ENCODE measurements at regions not wholly inside any gene's neighbourhood (a gene's known extent, or its start where the extent isn't known, plus 50 kb on each side); places are given as distances from the start of the nearest gene placed in this dataset.
A peak's percentile ranks its signal among the peaks of the same experiment; 100 is the strongest.

- Histone ChIP-seq H3K36me3 (ENCODE audit: control insufficient read depth, insufficient read depth, low read length) (no peaks in the 10 kb centered on the region), H3K27me3 (ENCODE audit: control insufficient read depth in 2 of 2, insufficient read depth in 2 of 2, low read length in 2 of 2) (no peaks in the 10 kb centered on the region), H3K27ac (ENCODE audit: extremely low read depth, low read depth, low read length) (no peak overlapping the region), H3K9me3 (replicated peaks; ENCODE audit: control insufficient read depth, insufficient read depth, low read depth, low read length) (no peaks in the 10 kb centered on the region), H3K79me2 (ENCODE audit: control insufficient read depth, insufficient read depth, low read length) (no peaks in the 10 kb centered on the region), H4K20me1 (replicated peaks; ENCODE audit: control insufficient read depth, insufficient read depth, low read length) (no peaks in the 10 kb centered on the region), H3K4me1 (replicated peaks in 1 of 2; ENCODE audit: control insufficient read depth in 2 of 2, insufficient read depth in 2 of 2, low read length in 2 of 2) (no peaks in the 10 kb centered on the region), H2AFZ (ENCODE audit: low read depth, low read length) (no peak overlapping the region), H3K4me3 (no peak overlapping the region), H3K9me1 (ENCODE audit: control insufficient read depth, insufficient read depth, low read length) (no peaks in the 10 kb centered on the region), H3K4me2 (ENCODE audit: insufficient read depth, low read length) (no peak overlapping the region), H3K9ac (ENCODE audit: insufficient read depth in 1 of 2, low read depth in 2 of 2, low read length in 2 of 2) (no peak overlapping the region)
- ATAC-seq (no peak), DNase-seq (ENCODE audit: extremely low read depth in 1 of 4, low spot score in 3 of 4) (no peak), FAIRE-seq (peak; percentile 15)
- WGBS (ENCODE audit: insufficient coverage, low coverage, missing lambda C conversion rate): 38% methylated on average over 5 of the region's 5 CpGs
- in situ Hi-C loops (cut with MboI) (no loop called here), intact Hi-C loops (cut with micrococcal nuclease) (no loop called here)
- no peak for TF ChIP-seq ZNF507 (tag; conservative IDR thresholded peaks at IDR 0.05)
- TF ChIP-seq SRSF1 (IDR thresholded peaks at IDR 0.05; ENCODE audit: low read depth, low read length): no peak
- TF ChIP-seq RUNX1 (IDR thresholded peaks at IDR 0.05; ENCODE audit: low read depth): no peak
- TF ChIP-seq, protein P1, sequence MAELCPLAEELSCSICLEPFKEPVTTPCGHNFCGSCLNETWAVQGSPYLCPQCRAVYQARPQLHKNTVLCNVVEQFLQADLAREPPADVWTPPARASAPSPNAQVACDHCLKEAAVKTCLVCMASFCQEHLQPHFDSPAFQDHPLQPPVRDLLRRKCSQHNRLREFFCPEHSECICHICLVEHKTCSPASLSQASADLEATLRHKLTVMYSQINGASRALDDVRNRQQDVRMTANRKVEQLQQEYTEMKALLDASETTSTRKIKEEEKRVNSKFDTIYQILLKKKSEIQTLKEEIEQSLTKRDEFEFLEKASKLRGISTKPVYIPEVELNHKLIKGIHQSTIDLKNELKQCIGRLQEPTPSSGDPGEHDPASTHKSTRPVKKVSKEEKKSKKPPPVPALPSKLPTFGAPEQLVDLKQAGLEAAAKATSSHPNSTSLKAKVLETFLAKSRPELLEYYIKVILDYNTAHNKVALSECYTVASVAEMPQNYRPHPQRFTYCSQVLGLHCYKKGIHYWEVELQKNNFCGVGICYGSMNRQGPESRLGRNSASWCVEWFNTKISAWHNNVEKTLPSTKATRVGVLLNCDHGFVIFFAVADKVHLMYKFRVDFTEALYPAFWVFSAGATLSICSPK (IDR thresholded peaks at IDR 0.05; ENCODE audit: borderline replicate concordance): no peak
- TF ChIP-seq MITF (IDR thresholded peaks at IDR 0.05): no peak
- TF ChIP-seq TAF15 (IDR thresholded peaks at IDR 0.05; ENCODE audit: low read depth, low read length): no peak
- TF ChIP-seq, protein P2, sequence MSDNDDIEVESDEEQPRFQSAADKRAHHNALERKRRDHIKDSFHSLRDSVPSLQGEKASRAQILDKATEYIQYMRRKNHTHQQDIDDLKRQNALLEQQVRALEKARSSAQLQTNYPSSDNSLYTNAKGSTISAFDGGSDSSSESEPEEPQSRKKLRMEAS (CRISPR knock-in tag; IDR thresholded peaks at IDR 0.05): no peak
- TF ChIP-seq, protein P3, sequence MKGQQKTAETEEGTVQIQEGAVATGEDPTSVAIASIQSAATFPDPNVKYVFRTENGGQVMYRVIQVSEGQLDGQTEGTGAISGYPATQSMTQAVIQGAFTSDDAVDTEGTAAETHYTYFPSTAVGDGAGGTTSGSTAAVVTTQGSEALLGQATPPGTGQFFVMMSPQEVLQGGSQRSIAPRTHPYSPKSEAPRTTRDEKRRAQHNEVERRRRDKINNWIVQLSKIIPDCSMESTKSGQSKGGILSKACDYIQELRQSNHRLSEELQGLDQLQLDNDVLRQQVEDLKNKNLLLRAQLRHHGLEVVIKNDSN (CRISPR knock-in tag; IDR thresholded peaks at IDR 0.05): no peak
- TF ChIP-seq, protein P4, sequence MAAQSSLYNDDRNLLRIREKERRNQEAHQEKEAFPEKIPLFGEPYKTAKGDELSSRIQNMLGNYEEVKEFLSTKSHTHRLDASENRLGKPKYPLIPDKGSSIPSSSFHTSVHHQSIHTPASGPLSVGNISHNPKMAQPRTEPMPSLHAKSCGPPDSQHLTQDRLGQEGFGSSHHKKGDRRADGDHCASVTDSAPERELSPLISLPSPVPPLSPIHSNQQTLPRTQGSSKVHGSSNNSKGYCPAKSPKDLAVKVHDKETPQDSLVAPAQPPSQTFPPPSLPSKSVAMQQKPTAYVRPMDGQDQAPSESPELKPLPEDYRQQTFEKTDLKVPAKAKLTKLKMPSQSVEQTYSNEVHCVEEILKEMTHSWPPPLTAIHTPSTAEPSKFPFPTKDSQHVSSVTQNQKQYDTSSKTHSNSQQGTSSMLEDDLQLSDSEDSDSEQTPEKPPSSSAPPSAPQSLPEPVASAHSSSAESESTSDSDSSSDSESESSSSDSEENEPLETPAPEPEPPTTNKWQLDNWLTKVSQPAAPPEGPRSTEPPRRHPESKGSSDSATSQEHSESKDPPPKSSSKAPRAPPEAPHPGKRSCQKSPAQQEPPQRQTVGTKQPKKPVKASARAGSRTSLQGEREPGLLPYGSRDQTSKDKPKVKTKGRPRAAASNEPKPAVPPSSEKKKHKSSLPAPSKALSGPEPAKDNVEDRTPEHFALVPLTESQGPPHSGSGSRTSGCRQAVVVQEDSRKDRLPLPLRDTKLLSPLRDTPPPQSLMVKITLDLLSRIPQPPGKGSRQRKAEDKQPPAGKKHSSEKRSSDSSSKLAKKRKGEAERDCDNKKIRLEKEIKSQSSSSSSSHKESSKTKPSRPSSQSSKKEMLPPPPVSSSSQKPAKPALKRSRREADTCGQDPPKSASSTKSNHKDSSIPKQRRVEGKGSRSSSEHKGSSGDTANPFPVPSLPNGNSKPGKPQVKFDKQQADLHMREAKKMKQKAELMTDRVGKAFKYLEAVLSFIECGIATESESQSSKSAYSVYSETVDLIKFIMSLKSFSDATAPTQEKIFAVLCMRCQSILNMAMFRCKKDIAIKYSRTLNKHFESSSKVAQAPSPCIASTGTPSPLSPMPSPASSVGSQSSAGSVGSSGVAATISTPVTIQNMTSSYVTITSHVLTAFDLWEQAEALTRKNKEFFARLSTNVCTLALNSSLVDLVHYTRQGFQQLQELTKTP (IDR thresholded peaks at IDR 0.05; ENCODE audit: low read depth in 1 of 2, partially characterized antibody in 2 of 2): no peak
- no peak for TF ChIP-seq HDGF (IDR thresholded peaks at IDR 0.05)
- no peak for TF ChIP-seq GABPA (tag; conservative IDR thresholded peaks at IDR 0.05; ENCODE audit: low read depth)
- POLR2A ChIA-PET: interaction anchor here (0.9 to 2.2 kb wide), 3 partner anchors 13 to 35 kb away, joined by 3 to 9 read pairs (median 4); no protein-coding TSS in a partner anchor
- no TSS peak for BruUV-seq (replicated peaks)
- CTCF ChIA-PET (ENCODE audit: low intra/inter-chr PET ratio): no interaction called here
Observed at GRCh38 chr6:149181304-149181703, 136.2 kb upstream of the TAB2 start.
